ENCODE measurements at regions not wholly inside any gene's neighbourhood (a gene's known extent, or its start where the extent isn't known, plus 50 kb on each side); places are given as distances from the start of the nearest gene placed in this dataset.

DNA sequence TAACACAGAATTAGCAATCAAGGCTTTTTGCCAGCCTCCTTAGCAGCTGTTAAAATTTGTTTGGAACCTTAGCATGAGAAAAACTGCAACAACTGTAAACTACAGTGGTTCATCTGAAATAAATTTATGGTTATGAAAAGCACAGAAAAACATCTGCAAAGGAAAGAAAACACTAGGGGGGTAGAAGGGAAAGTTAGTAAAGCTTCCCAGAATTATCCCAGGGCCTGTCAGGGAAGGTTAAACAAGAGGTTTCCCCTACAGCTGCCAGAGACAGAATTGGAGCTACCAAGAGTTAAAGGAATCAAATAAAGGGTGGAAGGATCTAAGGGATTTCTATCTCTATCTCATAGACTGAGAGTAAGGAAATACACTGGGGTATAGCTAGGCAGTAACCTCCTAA, 234.7 kb upstream of the DIAPH2 start:
- no peak for TF ChIP-seq POLR2A (IDR thresholded peaks at IDR 0.05)
- TF ChIP-seq, protein P1, sequence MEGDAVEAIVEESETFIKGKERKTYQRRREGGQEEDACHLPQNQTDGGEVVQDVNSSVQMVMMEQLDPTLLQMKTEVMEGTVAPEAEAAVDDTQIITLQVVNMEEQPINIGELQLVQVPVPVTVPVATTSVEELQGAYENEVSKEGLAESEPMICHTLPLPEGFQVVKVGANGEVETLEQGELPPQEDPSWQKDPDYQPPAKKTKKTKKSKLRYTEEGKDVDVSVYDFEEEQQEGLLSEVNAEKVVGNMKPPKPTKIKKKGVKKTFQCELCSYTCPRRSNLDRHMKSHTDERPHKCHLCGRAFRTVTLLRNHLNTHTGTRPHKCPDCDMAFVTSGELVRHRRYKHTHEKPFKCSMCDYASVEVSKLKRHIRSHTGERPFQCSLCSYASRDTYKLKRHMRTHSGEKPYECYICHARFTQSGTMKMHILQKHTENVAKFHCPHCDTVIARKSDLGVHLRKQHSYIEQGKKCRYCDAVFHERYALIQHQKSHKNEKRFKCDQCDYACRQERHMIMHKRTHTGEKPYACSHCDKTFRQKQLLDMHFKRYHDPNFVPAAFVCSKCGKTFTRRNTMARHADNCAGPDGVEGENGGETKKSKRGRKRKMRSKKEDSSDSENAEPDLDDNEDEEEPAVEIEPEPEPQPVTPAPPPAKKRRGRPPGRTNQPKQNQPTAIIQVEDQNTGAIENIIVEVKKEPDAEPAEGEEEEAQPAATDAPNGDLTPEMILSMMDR (IDR thresholded peaks at IDR 0.05), result no peak

All from testis (tissue), 2 donors.